ENCODE measurements at regions not wholly inside any gene's neighbourhood (a gene's known extent, or its start where the extent isn't known, plus 50 kb on each side); places are given as distances from the start of the nearest gene placed in this dataset.

DNA sequence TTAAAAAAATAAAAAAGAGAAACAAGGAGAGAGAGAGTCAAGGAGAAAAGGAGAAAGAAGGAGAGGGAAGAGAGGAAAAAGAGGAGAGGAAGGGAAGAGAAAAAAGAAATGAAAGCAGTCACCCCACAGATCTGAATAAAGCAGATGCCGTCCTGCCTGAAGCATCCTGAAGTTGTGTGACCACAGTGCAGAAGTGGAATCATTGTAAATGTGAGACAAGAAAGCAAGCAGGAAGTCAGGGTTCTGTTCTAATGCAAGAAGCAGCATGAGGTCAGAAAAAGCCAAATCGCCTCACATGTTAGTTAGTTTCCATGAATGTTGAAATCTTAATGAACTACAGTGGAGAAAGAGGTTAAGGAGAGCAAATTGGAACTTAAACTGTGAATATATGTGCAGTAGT, 692.5 kb downstream of the CENPC start:
- TF ChIP-seq POLR2AphosphoS5 (IDR thresholded peaks at IDR 0.05; ENCODE audit: low read depth, low read length), result no peak
- TF ChIP-seq POLR2A (IDR thresholded peaks at IDR 0.05; ENCODE audit: low read depth, low read length), result no peak
- no peak for TF ChIP-seq POU2F2 (IDR thresholded peaks at IDR 0.05; ENCODE audit: low read depth, low read length)
